T-helper 1 cell (primary cell): ENCODE measurements at regions not wholly inside any gene's neighbourhood (a gene's known extent, or its start where the extent isn't known, plus 50 kb on each side); places are given as distances from the start of the nearest gene placed in this dataset.

Experiments used
- DNase-seq, 5 donors: peaks; one replicate each; pipeline ENCODE4 v3.0.0-alpha.2; 2012 to 2020

DNA sequence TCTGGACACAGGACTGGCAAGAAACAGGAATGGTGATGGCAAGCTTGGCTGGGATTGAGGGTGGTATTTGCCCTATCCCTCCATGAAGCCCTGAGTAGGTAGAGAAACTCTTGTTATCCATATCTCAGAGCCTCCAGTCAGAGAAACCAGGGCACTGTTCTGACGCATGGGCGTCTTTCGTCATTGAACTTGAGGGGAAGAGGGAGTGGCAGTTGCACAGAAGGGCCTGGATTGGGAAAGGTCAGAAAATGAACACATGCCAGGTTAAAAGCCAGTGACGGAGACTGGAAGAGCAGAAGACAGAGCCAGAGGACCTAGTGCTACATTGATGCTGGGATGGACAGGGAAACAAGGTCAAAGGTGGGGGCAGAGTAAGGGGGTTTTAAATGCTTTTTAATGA is 516.7 kb downstream of the PLPP3 start:
- DNase-seq, result no peak

DNA sequence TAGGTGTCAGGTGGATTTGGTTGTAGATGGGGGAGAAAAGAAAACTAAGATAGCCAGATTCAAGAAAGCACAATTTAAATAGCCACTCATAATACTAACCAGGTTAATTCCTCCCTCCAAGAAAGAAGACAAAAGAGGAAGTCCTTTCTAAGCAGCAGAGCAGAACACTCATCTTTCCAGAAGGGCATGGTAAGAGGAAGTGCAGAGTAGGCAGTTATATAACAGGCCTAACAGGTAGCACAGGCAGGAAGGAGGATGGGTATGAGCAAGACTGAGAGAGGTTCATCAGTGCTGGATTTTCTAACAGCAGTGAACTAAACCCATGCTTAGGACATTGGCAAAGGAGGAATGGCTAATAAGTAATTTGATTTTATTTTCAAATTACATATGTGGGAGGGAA is 517.5 kb downstream of the PLPP3 start:
- DNase-seq, result no peak

DNA sequence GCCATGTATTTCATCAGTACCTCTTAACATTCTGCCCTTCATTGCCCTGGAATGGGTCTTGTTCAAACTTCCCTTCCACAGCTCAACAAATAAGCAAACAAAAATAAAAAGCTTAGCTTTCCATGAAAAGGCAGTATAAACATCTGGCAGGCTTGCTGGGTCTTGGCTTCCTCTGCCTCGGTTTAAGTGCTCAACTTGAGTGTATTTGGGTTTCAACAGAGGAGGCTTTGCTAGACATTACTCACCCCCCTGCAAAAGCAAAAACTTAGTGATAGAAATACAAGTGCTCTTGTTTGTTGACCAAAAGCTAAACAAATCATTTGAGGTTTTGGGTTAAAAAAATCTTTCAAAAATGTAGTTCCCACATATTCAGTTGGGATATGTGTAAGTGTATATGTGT is 518.5 kb downstream of the PLPP3 start:
- no peak for DNase-seq

DNA sequence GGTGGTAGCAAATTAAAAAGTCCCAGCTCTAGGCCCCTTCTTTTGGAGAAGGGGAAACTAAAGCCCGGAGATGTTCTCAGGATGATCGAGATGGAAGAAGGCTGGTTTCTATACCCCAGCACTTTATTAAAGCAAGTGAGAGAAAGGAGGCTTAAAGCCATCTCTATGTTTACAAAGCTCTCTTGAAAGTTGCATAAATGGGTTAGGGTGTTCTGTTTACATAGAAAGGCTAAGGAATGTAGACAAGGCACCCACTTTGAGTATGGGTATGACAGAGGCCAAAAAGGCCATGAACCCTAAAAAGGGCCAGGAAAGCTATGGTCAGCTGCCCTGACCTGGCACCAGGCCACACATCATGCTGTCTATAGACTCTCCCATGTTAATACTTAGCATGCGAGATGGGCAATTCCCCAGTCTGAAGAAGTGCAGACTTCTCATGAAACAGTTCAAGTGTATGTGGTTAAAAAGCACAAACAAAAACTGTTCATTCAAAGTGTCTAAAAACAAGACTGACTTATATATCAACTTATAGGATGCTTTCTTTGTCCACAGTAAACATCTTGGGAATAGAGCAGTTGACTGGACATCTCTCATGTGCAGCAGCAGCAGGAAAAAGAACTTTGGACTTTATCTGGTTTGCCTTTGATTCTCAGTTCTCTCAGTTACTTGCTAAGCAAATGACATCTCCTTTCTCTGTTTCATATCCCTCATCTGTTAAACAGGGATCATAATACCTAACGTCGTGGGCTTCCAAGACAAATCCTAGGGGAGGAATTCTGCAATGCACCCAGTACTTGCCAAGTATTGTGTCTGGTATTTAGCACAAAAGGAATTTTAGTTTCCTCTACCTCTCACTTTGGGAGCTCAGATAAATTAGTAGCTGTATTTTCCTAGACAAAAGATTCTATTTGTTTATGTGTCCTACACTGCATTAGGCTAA is 521.6 kb downstream of the PLPP3 start:
- no peak for DNase-seq

DNA sequence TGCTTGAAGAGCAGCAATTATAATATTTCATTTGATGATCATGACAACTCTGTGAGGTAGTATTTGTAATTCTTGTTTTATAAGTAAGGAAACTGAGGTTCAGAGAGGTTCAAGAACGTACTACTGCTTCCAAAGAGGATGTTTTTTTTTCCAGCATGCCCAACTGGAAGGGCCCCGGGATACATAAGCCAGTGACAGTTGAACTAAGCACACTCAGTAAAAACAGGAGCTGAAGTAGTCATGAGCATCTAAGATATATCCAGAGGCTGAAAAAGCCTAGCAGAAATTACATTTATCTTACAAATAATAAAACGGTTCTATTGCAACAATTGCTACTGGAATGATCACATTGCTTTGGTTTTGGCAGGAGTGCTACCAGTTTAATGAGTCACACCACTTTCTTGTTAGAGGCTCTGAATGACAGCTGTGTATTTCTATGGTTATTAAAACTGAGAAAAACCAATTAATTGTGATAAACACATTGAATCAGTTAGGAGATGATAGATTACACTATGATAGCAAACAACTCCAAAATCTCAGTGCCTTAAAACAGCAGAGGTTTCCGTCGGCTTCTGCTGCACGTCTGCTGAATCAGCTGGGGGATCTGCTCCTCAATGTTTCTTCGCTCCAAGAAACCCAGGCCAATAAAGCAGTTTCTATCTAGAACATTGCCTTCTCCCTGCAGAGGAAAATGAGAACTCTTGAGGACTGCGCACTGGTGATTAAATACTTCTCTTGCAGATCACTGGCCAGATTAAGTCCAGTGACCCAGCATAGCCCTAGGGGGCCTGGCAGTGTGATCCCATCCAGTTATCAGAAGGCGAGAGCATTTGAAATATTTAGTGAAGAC is 522.7 kb downstream of the PLPP3 start:
- DNase-seq, result no peak

DNA sequence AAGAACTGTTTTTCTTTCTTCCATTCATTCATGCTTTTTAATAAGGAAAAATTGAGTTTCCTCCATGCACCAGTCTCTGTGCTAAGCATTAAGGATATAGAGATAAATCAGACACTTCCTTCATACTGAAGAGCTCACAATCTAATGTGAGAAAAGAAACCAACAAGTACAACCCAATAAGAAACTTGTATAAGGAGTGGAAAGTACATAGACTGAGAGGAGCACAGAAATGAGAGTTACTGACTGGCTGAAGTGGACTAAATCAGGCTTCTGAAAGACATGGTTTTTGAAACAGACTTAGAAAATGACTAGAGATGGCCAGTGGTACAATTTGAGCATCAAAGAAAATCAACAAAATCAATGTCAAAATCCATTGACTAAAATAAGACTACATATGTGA is 524.4 kb downstream of the PLPP3 start:
- DNase-seq, result no peak

DNA sequence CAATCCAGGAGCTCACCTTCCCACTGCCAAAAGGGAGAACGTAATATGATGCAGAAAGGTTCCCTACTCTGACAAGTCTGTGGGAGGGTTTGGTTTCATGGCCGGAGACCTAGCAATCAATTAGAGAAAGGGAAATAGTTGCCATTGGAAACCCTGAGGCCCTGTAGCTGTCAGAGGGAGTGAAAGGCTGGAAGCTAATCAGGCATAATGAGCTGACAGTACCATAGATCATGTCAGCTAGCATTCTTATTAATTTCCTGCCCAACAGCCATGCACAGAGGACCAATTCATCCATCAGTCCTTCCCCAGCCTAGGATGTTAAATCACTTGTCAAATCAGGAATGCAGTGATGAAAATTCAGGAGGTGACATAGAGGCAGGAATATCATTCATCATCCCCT is 527.3 kb downstream of the PLPP3 start:
- DNase-seq, result no peak

DNA sequence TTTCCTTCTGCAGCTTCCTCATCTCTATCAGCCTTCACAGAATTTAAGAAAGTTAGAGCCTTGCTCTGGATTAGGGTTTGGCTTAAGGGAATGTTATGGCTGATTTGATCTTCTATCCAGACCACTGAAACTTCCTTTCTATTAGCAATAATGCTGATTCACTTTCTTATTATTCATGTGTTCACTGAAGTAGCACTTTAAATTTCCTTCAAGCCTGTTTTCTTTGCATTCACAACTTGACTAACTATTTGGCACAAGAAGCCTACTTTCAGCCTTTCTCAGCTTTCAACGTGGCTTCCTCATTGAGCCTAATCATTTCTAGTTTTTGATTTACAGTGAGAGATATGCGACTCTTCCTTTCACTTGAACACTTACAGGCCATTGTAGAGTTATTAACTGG is 528.5 kb downstream of the PLPP3 start:
- no peak for DNase-seq

DNA sequence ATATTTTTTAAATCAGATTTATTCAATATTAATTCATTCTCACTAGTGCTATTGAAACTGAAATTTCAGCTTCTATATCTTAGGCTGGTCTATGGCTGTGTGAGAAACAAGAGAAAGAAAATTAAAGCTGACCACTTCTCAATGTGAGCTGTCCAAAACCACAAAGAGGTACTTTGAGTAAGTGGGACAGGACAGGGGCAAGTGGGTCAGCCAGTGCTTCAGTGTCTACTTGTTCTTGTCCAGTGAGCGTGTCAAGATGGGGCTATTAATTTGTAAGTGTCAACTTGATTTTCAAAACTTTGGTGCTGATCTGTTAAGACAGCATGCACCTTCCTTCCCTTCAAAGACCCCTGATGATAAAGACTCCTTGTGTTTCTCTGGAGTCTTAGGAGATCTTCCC is 533.9 kb downstream of the PLPP3 start:
- no peak for DNase-seq

DNA sequence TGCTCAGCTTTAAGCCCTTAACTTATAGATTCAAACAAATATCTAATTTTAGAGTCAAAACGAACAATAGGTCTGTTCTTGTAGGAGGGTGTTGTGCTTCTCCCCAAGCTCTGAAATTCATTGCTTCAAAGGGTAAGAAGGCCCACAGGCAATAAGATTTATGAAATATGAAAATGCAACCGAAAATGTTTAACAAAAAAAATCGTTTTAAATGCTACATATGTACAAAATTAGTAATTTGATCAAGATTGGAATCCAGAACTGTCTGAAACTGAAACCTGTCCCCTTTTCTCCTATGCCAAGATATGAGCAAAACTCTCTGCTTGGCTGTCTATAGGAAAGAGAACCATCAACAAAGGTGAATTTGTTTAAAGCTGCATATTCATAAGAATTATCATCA is 534.3 kb downstream of the PLPP3 start:
- no peak for DNase-seq

DNA sequence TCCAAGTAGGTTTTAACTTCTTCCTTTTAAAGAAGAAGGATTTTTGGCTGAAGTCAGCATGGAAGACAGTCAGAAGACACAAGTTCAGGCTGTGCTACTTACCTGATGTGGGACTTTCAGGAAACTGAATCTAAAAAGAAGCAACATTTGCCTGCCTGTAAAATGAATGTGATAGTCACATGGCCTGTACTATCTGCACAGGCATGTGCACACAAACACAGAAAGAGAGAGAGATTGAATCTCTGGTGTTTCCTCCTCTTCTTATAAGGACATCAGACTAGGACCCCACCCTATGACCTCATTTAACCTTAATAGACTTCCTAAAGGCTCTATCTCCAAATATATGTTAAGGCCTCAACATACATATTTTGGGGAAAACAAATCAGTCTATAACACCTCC is 542.9 kb downstream of the PLPP3 start:
- DNase-seq, result no peak

DNA sequence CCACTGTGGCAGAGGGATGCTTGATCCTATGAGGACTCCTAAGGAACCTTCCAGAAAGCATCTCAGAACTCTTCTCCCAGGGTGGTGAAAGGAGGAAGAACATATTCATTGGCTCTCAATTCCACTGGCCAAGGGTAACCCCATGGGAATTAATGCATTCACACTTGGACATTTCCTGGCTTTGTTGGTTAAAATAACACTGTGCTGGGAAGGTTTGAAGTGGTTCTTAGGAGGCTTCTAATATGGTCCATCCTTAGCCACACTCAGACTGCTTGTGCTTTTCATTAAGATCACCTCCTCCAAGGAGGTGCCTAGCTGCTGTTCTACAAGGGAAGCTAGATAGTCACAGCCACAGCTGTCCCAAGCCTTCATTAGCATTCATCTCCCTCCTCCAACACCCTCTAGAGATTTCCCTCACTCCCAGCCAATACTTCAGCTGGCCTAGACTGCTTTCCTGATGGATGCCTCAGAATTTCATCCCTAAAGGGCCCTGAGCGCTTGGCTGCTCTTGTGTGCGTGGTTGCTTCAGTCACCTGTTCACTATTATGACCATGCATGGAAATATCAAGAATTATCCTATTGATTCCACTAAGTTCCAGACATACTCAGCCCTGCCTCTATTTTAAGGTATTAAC is 544.4 kb downstream of the PLPP3 start:
- DNase-seq, result no peak

DNA sequence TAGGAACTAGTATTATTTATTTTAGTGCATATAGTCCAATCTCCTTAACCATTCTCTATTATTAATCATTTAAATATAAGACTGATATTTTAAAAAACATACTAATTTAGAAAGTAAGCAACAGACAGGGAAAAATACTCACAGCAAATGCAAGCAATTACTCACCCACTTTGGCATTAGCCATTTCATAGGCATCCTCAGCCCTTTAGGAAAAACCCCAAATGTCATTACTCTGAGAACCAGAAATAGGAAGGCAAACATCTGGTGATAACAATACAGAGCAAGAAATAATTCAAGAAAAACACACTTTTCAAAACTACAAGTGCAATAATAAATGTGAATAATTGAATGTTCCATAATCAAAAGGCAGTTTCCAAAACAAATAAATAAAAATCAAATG is 545.1 kb downstream of the PLPP3 start:
- DNase-seq, result no peak

DNA sequence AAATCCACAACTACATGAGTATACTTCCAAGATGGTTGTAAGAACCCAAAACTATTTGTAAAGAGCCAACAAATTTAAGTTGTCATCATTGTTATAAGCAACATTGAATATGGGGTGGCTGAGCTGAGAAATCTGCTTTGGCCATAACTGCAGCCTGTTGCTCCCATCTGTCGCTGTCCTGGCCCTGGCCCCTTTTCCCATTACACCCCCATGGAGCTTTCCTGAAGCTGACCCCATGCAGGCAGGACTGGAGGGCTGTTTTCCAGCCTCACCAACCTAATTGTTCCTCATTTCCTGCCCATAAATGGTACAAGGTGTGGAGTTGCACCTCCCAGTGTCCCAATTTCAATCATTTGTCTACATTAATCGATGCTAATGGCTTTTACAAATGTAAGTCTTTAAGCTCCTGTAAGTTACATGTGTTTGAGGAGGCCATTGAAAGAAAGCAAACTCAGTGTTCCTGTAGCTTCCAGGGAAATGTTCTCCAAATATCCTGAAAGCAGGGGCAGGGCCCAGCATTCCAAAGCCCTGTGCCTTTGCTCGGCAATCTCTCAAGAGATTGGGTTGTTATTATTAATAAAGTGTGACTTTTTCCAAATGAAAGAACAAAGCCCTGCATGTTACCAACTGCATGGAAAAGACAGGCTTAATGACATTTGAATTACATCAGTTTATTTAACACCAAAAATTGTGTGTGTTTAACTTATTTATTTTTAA is 545.9 kb downstream of the PLPP3 start:
- no peak for DNase-seq

DNA sequence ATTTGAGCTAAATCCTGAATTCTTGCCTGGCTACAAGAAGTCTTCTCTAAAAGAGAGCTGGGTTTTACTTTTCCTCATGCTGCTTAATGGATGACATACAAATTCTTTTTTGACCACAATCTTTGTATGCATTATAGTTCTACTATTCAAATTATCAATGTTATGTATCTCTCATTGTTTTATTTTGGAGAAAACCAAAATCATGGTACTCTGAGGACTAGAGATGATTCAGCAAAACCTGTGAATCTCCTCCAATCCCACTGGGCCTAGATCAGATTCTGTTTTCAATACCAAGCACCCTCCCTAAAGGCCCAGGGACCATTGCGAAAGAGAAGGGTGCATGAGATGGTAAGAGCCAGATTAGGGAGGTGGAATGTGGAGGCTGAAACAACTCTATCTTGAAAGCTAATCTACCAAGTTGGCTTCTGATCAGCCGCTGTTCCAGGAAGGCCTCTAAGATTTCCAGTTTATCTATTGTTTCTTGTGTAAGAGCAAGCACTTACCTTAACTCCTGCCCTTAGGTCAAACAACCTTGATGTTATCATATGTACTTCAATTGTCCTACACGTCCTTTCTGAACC is 547.2 kb downstream of the PLPP3 start:
- DNase-seq, result no peak

DNA sequence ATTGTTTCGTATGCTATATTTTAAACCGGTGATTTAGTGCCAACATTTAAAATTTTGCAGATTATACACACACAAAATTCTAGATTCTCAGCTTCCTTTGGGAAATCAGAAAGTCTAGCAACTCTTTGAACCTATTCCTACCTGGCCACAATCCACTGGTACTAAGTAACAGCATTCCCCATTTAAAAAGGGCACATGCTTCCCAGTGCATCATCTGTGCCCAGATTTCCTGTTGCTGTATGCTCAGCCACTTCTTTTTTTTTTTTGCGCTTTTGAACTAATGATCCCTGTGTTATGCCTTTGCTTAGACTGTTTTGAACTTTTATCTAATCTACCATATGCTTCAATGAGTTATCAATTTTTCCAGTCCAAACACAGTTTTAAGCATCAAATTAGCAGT is 548.4 kb downstream of the PLPP3 start:
- no peak for DNase-seq

DNA sequence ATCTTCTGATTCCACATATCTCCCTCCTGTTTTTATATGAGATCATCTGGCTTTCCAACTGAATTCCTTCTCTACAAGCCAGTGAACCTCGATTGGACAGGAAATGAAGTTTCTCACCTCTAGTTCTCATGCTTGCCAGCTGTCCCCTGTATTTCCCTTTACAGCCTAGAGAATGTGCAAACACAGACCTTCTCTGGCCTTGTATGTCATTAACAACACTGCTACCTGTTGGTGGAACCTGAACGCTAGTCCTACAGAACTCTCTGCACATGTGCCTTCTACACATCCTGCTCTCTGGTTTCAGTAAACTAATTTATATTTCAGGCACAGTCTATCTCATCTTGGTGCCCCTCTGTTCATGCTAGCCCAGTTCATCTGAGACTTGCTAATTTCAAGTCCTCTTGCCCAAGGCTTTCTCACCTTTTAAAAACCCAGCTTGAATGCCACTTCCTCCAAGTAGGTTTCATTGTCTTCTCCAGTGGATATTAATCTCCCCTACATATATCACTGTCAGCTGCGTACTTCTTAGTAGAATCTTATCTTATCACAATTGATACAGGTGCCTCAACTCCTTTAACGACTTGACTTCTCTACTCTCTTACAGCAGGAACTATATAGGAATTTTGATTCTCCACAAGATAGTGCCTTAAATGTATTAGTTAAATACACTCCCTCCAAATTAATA is 549.9 kb downstream of the PLPP3 start:
- no peak for DNase-seq

DNA sequence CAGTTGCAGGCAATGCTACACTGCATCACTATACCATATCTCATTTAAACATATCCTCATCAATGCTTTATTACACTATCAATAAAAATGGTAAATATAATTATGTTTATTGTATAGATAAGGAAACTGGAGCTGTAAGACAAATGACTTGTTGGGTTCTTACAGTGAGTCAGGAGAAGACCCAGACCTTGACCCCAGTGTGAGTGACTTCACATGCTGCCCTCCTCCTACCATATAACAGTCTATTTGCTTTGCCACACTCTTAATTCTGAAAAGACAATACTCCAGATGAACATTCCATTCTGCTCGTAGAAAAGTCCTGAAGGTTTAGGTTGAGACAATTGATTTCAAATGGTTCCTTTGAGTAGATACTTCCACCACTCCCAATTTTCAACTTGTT is 550.5 kb downstream of the PLPP3 start:
- no peak for DNase-seq

DNA sequence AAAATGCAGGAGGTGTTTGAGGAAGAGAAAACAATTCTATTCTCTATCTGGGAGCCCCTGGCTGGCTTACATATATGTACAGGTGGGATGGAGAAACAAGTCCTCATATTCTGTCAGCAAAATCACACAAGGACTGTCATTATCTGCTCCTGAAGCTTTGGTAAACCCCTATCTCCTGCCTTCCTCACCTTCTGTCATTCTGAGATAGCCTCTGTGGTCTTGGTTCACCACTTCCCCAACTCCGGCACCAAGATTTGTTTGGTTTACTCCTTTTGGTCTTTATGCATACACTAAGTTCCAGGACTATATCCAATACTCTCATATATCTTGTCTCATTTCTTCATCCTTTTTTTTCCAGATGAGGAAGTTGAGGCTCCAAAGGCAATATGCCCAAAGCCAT is 551.1 kb downstream of the PLPP3 start:
- DNase-seq, result no peak

DNA sequence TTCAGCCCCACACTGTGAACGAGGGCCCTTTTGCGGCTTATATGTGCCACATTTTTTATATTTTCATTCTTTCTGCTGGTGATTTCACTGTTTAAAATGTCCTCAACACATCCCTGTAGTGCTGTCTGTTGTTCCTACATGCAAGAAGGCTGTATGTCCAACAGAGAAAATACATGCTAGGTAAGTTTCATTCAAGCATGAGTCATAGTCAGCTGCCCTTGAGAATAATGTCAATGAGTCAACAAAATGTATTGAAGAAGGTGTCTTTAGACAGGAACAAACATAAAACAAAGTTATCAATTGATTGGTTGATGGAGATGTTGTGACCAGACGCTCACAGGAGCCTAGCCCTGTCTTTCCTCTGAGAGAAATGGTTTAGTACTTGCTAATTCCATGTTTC is 553.4 kb downstream of the PLPP3 start:
- DNase-seq, result no peak

DNA sequence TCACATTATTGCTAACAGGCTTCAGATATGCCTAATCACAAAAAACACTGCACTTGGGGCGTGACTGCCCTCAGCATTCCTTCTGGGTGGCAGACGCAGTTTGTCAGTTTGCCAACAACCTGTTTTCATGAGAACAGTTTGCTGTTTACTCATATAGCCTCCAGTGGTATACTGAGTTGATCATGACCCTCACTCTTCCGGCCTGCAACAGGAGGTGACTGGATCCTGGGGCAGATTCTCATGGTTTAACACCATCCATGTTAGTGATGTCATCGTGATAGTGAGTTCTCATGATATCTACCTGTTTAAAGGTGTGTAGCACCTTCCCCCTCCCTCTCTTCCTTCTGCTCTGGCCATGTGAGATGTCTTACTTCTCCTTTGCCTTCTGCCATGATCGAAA is 555.2 kb downstream of the PLPP3 start:
- DNase-seq, result no peak

DNA sequence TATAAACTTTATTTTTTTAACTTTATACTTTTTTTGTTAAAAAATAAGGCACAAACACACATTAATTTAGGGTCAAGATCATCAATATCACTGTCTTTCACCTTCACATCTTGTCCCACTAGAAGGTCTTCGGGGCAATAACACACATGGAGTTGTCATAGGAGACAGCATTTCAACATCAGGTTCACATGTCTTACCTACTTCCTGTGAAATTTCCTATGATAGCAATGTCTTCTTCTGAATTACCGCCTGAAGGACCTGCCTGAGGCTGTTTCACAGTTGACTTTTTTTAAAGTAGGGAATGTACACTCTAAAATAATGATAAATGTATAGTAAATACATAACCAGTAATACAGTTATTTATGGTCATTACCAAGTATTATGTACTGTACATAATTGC is 559.4 kb downstream of the PLPP3 start:
- no peak for DNase-seq
